Fibroblast of the aortic adventitia (primary cell): ENCODE measurements at regions not wholly inside any gene's neighbourhood (a gene's known extent, or its start where the extent isn't known, plus 50 kb on each side); places are given as distances from the start of the nearest gene placed in this dataset.

Experiments used
- DNase-seq: peaks from one replicate; pipeline ENCODE4 v3.0.0-alpha.2; 2010; ENCODE audit warnings: low read depth
- H3K4me3 ChIP-seq: 2 replicates; pipeline ENCODE4 v1.5.1; 2011; ENCODE audit warnings: low read depth, mild to moderate bottlenecking, control low read depth, low read length, moderate library complexity
- CTCF ChIP-seq: IDR thresholded peaks from 2 replicates; pipeline ENCODE4 v1.5.1; 2011; ENCODE audit warnings: mild to moderate bottlenecking, low read length, control low read depth, inconsistent platforms; ENCODE audit not compliant: insufficient read depth

- no peak for TF ChIP-seq CTCF
- DNase-seq: no peak
- H3K4me3 ChIP-seq: no peak overlapping the region
Observed at GRCh38 chr1:234997896-234998741, 130.5 kb downstream of the TOMM20 start.

- no peak for TF ChIP-seq CTCF
- H3K4me3 ChIP-seq: peak overlapping the region; percentile 7
- DNase-seq: peak; percentile 99
Observed at GRCh38 chr1:234997201-234997895, 131.3 kb downstream of the TOMM20 start.

GRCh38 chr1:234996245-234996757 is 132.3 kb downstream of the TOMM20 start:
- H3K4me3 ChIP-seq: no peak overlapping the region
- no peak for DNase-seq
- no peak for TF ChIP-seq CTCF

- H3K4me3 ChIP-seq: no peak overlapping the region
- TF ChIP-seq CTCF: no peak
- DNase-seq: no peak
Observed at GRCh38 chr1:234994436-234995295, 134.0 kb downstream of the TOMM20 start.

- no peak for DNase-seq
- TF ChIP-seq CTCF: no peak
- H3K4me3 ChIP-seq: no peak overlapping the region
Observed at GRCh38 chr1:234992065-234992464, 136.6 kb downstream of the TOMM20 start.
